GM20000 (cell line): ENCODE measurements at regions not wholly inside any gene's neighbourhood (a gene's known extent, or its start where the extent isn't known, plus 50 kb on each side); places are given as distances from the start of the nearest gene placed in this dataset.

Experiments
- DNase-seq: peaks from one replicate; pipeline ENCODE4 v3.0.0; 2012; ENCODE audit warnings: low spot score
- TF ChIP-seq, protein P1 (sequence below): IDR thresholded peaks from 2 replicates; pipeline ENCODE4 v1.5.1; 2012; ENCODE audit warnings: mild to moderate bottlenecking, control low read depth; ENCODE audit errors: extremely low read depth, missing control alignments

DNA sequence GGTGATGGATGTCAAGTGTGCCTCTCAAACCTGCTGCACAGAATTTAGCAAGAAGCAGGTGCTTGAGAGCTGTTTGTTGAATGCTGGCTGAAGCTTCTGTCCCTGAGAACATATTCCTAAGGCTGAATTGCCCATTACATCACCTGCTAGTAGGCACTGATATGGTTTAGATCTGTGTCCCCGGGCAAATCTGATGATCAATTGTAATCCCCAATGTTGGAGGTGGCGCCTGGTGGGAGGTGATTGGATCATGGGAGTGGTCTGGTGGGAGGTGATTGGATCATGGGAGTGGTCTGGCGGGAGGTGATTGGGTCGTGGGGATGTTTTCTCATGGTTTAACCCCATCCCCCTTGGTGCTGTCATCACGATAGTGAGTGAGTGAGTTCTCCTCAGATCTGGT lies 128.0 kb downstream of the HRH4 start:
- TF ChIP-seq, protein P1, sequence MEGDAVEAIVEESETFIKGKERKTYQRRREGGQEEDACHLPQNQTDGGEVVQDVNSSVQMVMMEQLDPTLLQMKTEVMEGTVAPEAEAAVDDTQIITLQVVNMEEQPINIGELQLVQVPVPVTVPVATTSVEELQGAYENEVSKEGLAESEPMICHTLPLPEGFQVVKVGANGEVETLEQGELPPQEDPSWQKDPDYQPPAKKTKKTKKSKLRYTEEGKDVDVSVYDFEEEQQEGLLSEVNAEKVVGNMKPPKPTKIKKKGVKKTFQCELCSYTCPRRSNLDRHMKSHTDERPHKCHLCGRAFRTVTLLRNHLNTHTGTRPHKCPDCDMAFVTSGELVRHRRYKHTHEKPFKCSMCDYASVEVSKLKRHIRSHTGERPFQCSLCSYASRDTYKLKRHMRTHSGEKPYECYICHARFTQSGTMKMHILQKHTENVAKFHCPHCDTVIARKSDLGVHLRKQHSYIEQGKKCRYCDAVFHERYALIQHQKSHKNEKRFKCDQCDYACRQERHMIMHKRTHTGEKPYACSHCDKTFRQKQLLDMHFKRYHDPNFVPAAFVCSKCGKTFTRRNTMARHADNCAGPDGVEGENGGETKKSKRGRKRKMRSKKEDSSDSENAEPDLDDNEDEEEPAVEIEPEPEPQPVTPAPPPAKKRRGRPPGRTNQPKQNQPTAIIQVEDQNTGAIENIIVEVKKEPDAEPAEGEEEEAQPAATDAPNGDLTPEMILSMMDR, result no peak
- no peak for DNase-seq

DNA sequence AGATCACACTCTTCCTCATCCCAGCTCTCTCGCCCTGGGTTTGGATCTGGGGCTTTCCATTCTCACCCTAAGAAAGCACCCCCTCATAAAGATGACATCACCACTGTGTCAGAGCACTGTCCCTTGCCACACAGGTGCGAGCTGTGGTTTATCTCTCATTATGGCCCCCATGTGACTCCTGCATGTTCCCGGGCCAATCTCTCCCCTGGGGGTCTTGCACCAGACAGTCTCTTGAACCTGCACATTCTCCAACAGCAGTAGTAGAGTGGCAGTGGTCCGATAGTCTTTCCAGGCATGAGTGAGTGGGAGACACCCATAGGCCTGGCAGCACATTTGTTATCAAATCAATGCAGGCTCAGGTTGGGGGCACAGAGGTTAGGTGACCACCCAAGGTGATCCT lies 130.5 kb downstream of the HRH4 start:
- TF ChIP-seq, protein P1, result no peak
- DNase-seq, result no peak

DNA sequence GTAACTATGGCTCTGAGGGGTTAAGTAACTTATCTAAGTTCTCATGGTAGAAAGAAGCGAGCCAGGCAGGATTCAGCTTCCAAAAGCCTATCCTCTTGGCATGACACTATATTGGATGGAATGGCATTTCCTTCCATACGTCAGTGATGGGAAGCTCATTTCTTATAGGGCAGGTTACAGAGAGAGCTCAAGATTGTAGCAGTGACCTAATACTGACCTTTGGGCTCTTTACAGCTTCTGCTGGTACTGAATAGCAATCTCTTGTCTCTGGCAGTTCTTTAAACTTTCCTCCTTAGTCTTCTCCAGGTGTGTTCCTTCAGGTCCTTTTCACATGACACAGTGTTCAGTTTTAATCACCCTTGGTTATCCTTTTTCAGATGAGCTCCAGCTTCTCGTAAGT lies 133.0 kb downstream of the HRH4 start:
- TF ChIP-seq, protein P1, result no peak
- DNase-seq, result no peak

DNA sequence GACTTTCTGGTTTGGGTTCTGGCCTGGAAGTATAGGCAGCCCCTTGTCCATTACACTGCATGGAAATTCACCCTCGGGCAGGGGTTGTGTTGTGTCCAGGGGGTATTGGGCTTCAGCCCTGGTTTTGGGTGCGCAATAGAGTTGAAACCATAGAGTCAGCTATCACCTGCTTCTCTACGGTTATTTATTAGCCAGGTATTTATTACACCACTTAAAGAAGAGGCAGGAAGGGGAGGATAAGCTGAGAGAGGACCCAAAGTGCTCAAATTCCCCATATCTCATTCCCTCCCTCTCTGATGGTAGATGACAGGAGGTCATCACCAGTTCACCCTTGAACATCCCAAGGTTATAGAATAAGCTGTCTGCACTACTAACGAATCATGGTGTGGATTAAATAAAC lies 133.4 kb downstream of the HRH4 start:
- TF ChIP-seq, protein P1, result no peak
- DNase-seq, result no peak

DNA sequence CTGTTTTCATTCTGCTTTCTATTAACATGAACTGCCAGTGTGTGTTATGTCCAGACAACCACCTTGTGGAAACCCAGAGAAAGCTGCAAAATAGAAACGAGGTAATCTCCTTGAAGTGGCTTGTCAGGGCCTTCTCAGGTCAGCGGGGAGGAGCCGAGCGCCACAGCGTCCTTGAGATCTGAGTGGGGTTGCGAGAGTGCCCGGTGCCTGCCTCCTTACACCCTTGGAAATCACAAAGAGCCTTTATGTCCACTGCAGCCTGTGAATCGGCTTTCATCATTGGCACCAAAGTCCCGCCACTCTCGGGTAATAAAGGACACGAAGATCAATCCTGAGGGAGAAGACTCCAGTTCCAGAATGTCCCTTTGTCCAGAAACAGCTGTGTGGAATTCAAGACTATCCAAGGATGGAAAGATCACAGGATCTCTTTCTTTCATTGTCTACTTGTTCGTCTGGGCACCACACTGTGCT lies 135.2 kb downstream of the HRH4 start:
- TF ChIP-seq, protein P1, result no peak
- no peak for DNase-seq

DNA sequence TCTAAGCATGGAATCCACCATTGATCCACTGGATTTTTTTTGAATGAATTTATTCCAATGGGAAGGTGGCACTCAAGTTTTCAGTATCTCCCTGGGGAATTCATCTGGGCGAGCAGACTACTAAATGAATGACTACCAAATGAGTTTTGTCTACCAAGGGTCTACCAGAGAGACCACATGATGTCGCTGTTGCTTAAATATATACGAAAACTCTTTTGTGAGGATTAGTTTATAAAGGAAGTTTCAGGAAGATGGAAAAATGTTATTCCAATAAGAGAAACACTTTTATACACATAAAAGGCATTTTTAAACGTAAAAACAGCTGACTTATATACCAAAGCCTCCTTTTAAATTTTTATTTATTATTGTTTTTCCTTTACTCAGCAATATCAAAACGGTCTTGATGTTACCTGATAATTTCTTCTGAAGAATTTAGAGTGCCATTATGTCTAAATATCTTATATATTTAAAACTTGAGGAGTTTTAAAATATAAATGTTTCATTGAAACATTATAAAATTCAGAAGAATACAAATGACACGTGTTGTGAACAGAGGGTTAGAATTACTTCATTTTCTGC lies 139.7 kb downstream of the HRH4 start:
- TF ChIP-seq, protein P1, result peak; percentile 27

DNA sequence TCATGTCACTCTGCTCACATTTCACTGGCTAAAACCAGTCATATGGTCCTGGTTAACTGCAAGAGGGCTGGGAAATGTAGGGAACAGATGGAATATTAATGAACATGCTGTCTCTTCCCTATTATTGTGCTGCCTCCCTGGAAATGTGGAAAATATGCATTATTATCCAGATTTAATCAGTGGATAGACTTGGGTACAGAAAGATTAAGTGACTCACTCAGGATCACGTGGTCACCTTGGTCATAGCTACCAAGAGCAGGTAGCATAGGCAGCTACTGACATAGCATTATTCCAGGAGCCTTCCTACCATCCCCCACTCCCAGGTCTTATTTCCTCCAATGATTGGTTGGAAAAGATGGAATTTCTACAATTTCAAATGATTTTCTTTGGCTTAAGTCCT lies 141.1 kb downstream of the HRH4 start:
- no peak for DNase-seq

More for the DNA sequence above, 139.7 kb downstream of the HRH4 start:
- DNase-seq, result peak; percentile 19

More for the DNA sequence above, 141.1 kb downstream of the HRH4 start:
- TF ChIP-seq, protein P1, result no peak
